CD4-positive, alpha-beta T cell treated with Interleukin-1 beta for 1 hour (primary cell): ENCODE measurements at regions not wholly inside any gene's neighbourhood (a gene's known extent, or its start where the extent isn't known, plus 50 kb on each side); places are given as distances from the start of the nearest gene placed in this dataset.
"Not testable (repeated sequence)": the region's sequence is repeated elsewhere in the genome, so short reads cannot be mapped to it uniquely, and the experiment has no call there.

Experiments used
- DNase-seq, 2 donors: peaks; one replicate each; pipeline ENCODE4 v3.0.0-alpha.2; 2020 to 2022

DNA sequence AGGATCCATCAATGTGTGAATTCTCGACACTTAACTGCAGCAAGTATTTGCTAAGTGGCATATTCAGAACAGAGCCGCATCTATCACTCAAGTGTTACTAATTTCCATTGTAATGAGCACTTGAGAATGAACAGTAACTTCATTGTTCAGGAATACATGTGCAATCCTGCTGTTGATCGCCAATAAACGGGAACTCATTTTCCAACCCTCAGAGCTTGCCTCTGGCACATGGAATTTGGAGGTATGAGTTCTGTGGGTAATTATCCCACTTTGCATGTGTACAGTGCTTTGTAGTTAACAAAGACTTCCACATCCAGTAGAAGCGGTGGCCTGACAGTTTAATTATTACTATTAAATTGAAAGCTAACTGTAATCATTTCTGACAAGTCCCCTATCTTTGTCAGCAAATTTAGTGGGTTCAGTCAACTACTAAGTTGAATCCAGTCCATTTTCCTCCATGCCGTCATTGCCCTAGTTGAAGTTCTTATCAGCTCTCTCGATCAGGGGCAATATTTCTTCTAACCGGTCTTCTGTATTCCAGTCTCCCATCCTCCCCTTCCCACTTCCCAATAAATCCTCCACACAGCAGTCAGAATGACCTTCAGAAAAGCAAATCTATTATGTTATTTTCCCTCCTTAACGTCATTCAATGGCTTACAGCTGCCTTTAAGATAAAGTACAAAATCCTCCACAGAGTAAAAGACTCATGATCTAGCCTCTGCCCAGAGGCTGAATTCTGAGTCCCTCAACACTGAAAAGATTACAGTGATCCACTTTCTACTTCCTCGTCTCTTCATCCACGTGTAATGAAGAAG lies 62.4 kb upstream of the GBA3 start:
- not testable (repeated sequence) for DNase-seq

DNA sequence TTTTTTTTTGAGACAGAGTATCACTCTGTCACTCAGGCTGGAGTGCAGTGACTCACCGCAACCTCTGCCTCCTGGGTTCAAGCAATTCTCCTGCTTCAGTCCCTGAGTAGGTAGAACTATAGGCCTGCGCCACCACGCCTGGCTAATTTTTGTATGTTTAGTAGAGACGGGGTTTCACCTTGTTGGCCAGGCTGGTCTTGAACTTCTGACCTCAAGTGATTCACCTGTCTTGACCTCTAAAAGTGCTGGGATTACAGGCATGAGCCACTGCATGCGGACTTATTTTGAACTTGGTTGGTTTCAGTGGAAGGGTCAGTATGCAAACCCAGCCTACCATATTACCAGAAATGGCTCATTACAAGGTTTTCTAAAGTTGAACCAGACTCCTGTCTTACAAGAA lies 61.6 kb upstream of the GBA3 start:
- DNase-seq, result not testable (repeated sequence)

DNA sequence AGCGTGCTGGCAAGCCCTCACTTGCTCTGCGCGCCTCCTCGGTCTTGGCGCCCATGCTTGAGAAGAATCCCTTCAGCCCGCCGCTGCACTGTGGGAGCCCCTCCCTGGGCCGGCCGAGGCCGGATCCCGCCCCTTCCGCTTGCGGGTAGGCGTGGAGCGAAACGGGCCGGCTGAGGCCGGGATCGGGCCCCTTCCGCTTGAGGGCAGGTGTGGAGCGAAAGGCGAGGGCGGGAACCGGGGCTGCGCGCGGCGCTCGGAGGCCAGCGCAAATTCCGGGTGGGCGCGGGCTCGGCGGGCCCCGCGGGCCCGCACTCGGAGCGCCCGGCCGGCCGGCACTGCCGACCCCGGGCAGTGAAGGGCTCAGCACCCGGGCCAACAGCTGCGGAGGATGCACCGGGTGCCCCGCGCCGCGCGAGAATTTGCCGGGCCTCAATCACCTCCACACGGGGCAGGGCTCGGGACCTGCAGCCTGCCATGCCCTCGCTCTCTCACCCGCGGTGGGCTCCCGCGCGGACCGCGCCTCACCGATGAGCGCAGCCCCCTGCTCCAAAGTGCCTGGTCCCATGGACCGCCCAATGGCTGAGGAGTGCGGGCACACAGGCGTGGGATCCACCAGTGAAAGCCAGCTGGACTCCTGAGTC lies 58.1 kb upstream of the GBA3 start:
- DNase-seq, result no peak

DNA sequence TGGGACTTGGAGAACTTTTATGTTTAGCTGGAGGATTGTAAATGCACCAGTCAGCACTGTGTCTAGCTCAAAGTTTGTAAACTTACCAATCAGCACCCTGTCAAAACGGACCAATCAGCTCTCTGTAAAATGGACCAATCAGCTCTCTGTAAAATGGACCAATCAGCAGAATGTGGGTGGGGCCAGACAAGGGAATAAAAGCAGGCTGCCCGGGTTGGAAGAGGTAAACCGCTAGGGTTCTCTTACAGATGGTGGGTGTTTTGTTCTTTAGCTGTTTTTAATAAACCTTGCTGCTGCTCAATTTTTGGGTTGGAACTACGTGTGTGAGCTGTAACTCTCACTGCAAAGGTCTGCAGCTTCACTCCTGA lies 57.6 kb upstream of the GBA3 start:
- not testable (repeated sequence) for DNase-seq

DNA sequence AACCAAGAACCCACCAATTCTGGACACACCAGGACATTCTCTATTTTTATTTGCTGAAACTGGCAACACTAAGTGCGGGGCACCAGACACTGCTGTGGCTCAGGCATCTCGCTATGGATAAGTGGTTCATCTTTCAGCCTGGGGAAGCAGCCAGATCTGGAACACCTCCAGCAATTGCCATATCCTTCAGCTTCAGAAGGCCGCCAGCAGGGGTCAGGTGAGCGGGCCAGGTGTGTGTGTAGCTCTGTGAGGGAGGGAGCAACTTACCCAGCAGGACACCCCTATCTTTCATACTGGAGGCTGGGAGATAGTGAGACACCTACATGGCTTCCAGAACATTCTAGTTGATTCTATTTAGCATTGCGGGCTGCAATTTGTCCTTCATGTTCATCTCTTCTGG lies 57.0 kb upstream of the GBA3 start:
- DNase-seq, result no peak

DNA sequence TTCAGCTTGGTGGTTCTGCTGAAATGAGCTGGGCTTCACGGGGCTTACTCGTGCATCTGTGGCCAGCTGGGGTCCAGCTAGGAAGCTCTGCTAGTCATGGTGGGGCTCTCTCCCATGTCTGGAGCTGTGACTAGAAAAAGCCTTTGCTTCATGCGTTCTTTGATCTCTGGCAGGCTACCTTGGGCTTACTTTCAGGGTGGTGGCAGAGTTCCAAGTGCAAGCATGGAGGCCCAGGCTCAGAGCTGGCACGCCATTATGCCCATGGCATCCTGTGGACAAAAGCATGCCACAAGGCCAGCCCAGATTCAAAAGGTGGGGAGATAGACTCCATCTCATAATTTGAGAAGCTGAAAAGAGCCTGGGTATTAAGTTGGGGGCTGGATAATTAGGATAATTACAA lies 55.4 kb upstream of the GBA3 start:
- DNase-seq, result no peak
